ENCODE measurements at regions not wholly inside any gene's neighbourhood (a gene's known extent, or its start where the extent isn't known, plus 50 kb on each side); places are given as distances from the start of the nearest gene placed in this dataset.

DNA sequence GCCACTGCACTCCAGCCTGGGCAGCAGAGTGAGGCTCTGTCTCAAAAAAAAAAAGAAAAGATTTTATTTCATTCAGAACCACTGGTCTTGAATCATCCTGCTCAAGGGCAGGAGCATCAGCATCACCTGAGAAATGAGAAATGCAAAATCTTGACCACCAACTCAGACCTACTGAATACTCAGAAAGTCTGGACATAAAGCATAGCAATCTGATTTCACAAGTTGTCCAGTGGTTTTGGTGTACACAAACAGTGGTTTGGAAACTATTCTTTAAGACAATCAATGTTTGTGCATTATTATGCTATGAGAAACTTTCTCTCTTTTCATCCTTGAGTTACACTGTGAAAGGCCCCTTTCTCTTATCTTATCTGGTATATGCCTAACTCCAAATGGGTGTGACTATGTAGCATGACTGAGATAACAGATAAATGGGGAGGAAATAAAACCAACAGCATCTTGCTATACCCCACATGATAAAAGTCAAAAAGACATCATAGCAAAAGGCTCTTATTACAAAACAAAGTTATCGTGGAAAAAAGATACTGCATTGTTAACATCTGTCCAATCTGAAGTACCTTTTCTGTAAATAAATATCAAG, 174.2 kb upstream of the STT3B start:
- no peak for DNase-seq

DNA sequence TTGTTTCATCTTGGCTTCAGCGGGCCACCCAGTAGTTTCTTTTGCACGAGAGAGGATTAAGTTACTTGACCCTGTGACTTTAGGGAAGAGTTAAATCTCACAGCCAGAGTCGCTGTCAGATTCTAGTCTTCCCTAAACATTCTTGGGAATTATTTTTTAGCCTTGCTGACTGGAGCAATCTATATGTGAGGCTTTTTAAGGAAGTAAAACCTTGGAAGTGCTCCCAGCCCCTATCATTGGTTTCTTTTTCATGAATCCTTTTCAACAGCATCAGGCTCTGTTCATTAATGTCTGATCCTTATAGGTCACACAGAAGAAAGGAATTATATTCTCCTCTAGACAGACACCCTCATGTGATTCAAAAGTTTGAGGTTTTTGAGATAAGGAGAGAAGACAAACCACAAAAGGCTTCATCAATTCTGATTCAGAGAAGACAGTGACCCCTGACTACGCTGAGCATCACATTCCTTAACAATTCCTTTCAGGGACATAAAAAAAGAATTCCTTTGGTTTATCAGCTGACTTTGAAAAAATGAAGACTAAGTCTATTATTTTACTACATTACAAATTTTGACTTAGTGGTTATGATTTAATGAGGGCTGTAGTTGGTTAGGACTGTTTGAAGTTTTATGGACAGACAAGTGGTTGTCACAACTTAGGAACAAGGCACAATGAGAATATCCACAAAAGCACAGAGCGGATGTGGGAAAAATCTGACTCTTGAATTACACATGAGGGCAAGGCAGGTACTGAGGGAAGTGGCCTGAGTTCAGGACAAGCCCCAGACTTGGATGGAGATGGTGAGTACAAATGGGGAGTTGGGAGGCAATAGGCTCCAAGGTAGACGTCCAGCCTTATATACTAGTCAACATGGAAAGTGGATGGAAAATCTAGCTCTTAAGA, 171.1 kb upstream of the STT3B start:
- no peak for DNase-seq

DNA sequence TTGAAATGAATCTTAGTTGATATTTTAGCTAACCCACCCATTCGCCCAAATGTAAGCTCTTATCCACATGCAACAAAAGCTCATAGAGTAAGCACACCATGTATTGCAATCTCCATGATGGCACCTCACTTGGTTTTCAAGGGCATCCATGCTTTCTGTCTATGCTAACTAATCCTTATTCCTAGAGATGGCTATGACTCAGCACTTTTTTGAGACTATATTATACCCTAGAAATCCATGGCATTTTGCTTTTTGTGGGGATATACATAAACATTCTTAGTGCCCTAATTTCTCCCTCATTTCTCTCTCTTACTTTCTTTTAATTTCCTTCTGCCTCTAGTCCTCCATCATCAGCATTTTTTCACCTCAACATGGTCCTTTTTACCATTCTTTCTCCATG, 168.5 kb upstream of the STT3B start:
- no peak for DNase-seq

DNA sequence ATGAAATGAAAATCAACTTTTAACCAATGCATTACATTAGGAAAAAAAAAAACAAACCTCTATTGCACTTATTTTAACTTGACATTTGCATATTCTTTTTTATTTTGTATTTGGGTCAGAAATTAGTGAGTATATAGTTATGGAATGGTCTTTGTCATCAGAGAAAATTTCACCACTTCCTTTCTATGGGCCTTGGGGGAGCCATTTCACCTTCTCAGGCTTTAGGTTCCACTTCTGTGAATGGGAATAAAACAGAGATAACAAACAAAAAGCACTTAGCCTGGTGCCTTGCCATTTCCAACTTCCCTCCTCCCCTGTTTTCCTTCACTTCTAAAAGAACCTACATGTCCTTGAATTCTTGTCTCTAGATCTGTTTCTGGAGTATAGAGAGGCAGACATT, 168.0 kb upstream of the STT3B start:
- DNase-seq, result no peak

DNA sequence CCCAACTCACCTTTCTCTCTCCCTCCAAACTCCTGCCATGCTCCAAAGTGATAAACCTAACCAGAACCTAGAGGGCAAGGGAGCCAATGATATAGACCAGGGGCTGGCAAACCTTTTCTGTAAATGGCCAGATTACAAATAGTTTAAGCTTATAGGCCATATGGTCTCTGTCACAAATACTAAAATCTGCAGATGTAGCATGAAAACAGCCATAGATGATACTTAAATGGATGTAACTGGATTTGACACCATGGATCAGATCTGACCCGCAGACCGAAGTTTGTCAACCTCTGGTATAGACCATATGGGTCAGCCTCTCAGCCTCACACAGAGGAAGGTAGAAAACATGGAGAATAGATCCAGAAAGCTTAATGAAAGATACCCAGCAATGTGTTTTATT, 165.2 kb upstream of the STT3B start:
- no peak for DNase-seq

DNA sequence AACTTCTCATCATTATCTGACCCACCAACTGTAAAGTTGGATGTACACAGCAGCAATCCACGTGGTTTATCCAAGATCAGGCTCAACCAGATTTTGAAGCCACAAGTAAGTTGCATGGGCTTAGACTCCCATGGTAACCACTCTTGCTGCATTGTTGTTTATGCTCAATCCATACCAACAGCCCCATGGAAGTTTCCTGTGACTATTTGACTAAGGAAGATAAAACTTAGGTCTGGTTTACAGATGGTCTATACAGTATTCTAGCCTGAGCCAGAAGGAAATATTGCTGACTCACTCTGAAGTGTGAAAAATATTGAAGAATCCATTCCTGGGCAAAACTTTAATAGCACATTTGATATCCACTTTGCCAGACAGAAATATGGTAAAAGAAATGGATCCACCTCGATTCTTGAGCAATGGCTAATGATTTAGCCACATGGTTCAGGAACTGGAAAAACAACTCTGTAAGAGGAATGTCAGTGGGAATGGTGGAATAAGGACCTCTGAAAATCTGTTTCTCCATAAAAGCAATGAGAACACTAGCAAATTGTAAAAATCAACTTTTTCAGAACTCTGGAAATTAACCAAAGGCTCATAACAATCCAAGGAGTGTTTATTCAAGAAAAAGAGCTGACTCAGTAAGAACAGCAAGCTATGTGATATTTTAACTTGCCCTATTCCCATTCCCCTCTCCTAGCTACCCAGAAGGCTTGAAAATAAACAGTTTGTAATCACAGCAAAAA, 162.9 kb upstream of the STT3B start:
- DNase-seq, result no peak

DNA sequence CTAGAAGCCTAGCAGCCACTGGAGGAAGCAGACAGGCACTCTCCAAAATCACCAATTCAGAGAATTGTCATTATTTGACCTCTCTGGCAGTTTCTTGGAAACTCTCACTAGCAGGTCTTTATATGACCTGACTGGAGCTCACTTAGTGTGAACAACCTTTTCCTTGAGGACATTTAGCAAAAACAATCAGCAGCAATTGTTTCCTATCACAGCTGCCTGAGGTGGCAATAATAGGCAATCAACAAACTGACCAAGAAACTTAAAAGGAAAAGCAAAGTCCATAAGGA, 162.4 kb upstream of the STT3B start:
- DNase-seq, result no peak

DNA sequence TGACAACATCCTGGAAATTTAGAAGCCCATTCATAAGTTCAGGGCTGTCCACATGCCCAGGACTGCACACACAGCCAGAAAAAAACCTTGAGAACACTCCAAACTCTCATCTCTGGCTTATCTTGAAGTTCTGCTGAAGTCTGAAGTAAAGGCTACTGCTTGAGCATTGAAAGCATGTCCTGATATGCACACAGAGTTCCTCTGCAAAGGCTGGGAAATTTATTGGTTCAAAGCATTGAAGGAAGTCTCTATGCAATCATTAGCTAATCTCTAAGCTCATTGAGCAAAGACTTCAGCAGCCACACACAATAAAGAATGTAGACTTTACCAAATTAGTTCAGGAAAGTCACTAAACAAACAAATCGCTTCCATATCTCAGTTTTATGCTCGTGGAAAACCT, 162.0 kb upstream of the STT3B start:
- no peak for DNase-seq

DNA sequence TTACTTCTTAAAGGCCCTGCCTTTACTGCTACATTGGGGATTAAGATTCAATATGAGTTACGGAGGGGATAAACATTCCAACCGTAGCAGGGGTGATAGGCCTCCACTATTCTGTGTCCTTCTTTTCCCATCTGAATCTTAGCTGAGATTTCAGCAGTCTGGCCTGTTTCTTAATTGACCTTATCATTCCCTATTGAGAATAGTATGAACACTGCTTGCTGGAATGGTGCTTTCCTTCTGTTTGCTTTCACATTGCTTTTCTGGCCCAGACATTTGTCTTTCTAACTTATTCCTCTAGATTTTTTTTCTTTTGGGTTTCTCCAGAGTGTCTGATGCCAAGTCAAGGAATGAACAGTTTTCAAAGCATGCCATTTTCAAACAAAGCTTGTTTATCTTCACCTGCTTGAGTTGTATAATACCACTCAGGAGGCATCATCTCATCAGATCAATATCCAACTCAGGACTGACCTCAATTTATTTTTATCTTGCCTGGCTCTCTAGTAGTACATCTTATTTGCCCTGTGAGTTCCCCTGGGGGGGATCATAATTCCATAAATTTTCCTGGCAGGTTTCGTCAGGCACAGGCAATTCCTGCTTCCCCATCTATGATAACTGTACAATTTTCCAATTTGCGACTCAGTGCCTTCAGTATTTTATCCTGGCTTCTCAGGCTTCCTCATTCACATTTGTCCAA, 161.1 kb upstream of the STT3B start:
- DNase-seq, result no peak

DNA sequence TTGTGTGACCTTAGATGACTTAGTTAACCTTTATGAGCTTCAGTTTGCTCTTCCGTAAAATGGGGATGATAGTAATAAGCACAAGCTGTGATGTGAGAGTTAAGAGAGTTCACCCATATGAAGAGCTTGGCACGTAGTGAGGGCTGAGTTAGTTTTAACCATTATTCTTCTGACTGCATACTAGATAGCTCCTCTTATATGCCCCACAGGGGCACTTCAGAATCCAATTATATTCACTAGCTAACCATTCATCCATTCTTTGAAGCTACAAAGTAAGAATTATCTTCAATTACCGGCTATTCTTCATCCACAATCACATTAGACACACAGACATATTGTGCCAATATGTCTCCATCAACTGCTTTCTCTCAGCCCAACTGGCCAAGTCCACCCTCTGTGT, 159.0 kb upstream of the STT3B start:
- DNase-seq, result no peak

DNA sequence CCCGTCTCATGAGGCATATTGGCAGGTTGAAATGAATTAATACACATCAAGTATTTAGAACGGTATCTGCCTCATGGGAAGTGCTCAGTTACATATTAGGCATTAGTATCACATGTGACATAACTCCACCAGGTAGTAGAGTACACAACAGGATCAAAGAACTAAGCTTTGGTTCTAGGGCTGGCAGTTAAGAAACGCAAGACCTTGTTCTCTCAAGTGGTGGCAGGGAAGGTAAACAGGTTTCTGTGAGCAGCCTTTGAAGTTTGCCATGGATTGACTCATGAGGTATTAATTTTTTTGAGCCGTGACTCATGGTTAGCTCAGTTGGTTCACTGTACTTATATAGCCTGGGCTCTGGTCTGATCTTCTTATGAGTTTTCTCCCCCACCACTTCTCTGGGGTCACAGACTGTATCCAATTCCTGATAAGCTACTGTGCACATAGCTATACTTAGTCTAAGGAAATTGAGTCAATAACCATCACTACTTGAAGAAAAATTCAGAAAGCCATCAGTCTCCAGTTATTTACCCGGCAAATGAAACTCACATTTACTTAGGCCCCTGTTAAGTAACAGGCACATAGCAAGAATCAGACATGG, 155.6 kb upstream of the STT3B start:
- no peak for DNase-seq

DNA sequence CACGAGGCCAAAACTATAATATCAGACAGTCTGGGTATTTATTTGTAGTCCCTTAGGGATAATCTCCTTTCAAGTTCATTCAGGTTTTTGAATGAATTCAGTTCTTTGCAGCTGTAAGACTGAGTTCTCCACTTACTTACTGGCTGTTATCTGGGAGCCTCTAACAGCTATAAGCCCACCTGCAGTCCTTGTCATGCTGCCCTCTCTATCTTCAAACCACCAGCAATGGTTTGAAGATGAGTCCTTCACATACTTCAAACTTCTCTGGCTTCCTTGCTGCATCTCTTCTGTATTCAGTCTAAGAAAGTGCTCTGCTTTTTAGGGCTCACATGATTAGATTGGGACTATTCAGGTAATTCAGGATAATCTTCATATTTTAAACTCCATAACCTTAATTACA, 154.5 kb upstream of the STT3B start:
- DNase-seq, result no peak

DNA sequence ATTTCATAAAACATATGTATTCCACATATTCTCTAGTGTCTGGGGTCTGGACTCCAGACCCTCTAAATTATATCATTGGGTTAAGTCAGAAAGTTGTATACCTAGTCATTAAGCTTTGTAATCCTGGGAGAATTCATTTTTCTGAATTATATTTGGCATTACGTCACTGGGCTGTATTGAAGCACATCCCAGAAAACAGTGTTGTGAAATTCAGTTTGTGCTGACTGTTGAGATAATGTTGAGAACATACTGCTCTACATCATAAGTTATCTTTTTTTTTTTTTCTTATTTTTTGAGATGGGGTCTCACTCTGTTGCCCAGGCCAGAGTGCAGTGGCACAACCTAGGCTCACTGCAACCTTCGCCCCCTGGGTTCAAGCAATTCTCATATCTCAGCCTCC, 153.1 kb upstream of the STT3B start:
- DNase-seq, result no peak

DNA sequence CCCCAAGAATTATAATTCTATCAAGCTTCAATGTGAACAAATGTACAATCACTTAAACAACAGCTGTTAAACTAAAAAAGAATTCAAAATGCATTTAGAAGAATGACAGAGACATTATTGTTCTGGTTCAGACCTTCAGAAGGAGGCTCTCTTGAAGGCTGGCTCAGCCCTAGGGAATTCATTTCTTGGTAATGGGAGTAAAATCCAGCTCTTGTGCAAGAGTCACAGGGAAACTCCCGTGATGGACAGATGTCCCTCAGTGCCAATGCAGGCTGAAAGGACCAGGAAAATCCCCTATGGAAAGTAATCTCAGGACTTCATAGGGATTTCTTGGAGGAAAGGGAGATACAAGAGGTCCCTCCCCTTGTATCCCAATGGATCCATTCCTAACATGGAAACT, 149.9 kb upstream of the STT3B start:
- no peak for DNase-seq

DNA sequence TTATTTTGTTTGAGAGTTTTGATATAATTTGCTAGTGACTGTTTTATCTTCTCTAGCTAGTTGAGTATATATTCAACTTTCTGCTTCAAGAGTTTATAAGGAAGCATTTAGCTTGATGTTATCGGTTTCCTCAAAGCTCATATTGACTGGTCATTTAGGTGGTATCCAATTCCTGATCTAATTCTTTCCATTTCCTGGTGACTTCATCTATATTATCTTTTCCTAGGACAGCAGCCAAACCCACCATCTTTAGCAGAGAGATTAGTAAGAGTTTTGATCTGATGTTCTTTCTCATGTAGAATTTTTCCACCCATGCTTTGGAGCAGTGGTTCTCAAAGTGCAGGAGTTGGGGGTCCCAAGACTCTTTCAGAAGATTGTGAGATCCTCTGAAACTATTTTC, 148.6 kb upstream of the STT3B start:
- no peak for DNase-seq

DNA sequence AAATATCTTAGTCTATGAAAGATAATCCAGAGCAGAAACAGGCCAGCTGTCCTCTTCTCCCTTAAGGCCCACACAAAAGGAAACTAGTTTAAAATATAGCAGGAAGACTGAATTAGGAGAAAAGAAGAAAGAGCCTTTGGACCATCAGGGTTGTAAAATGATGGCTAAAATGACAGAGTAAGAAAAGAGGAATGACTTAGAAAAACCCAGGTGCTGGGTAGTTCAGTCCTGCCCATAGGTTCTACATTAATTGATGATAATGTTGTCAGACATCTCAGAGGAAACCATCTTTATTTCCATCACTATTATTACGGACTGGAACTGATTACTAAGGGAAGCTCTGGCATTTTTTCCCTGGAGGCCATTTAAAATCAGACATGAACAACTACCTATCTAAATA, 142.8 kb upstream of the STT3B start:
- DNase-seq, result no peak

DNA sequence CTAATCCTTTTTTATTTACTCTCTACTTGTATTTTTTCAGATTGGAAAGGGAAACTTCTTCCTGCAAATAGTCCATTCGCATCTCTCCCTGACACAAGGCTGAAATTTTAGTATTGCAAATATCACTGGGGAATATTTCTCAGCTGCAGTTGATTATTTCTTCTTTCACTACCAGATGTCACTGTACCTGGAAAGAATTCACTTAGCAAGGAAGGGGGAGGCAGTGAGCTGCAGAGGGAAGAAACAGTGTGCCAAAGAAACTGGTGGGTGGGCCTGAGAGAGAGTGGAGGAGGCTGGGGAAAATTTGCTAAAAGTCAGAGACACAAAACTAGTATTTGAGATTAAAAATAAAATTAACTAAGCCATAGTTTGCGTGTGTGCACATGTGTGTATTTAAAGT, 142.3 kb upstream of the STT3B start:
- DNase-seq, result no peak

DNA sequence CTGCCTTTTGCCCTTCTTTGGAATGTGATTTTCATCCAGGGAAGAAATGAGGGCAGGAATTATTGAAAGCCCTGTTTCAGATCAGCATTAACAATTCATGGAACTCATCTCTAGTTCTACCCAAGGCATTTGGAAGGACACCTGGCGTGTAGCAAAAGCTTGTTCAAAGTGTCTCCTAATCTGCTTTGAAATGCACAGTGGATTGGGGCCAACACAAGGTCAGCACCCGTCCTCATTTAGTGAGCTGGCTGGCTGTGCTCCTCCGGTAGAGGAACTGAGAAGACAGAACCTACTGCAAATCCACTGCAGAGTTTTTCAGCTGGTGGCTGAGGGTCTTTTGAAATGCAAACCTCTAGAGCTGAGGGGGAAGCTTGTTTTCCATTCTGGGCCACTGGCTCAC, 141.6 kb upstream of the STT3B start:
- DNase-seq, result no peak

DNA sequence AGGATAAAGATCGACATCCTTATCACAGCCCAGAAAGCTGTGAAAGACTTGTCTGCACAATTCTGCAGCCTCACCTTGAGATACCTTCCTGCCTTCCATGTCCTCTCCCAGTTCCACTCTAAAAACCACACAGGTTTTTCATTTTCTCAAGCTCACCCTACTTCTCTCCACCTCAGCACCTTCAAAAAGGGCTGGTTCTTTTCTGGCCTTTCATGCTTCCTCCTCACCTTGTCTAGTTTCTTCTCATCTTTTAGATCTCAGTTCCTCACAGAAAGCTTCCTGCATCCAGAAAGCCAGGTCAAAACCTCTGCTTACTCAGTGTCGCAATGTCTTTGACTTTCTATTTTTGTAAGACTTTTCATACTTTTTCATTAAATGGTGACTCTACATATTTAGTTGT, 140.2 kb upstream of the STT3B start:
- no peak for DNase-seq

DNA sequence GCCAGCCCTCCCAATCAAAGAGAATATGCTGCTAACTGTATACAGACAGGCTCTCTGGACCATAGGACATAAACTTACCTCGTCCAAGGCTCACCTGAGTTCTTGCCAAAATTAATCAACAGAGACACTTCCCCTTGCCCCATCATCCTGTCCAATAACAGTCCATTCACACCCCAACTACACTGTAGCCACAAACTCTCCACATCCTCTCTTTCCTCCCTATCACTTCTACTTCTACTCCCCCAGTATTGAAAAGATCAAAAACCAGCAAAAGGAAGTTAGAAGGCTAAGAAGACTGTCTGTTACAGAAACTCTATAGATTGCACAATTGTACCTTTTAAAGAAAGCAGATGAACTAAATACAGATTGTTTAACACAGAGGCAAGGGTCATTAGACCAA, 133.5 kb upstream of the STT3B start:
- DNase-seq, result no peak

DNA sequence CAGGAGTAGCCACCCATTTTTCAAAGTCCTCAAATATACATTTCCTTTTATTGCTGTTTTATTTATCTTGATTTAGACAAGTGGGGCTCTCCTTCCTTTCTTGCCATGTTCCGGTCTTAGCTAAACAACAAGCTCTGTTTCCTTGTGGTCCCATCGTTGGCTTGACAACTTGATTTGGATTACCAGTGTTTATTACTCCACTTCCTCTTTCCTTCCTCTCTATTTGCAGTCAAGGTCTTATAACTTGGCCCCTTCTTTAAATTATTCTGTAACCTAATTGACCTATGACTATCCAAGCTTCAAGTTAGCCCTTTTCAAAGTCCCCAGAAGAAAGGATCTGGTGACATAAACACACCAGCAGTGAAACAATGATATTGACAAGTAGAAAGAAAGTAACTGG, 130.6 kb upstream of the STT3B start:
- no peak for DNase-seq

DNA sequence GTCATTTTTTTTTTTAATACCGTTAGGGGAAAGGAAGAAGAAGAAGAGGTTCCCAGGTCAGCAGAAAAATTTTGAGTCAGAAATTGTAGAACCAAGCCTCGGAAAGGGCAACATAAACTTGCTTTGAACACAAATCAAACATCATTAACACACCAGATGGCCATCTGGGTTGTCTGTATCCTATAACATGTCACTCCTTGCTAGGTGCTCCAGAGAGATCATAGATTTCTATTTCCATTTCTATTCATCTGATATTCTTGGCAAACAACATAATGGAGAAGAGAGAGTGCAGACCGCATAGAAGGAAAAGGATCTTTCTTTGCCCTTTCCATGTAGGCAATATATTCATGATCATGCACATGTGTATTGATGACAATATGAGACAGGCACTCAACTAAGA, 129.5 kb upstream of the STT3B start:
- DNase-seq, result no peak

DNA sequence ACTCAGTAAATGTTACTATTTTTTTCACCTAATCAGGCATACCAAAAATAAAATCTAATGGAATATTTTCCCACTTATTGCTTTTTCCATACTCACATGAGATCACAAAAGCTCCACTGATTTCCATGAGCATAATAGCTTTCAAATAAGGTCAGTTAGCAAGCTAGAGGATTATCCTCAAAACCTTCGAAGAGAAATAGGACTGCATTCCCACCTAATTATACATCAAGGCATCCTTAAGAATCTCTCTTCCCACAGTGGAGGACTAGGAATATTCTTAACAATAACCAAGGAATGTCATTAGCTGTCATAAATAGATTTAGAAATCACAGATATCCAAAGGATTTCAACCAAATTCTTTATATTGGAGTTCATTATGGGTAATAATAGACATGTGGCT, 127.9 kb upstream of the STT3B start:
- DNase-seq, result no peak

Measured in NCI-H345 (cell line).